GM18505 (cell line): ENCODE measurements at regions not wholly inside any gene's neighbourhood (a gene's known extent, or its start where the extent isn't known, plus 50 kb on each side); places are given as distances from the start of the nearest gene placed in this dataset.

Experiments used
- ATAC-seq: cut with Tn5 transposase; IDR thresholded peaks from one replicate; pipeline ENCODE4 v1.9.1; 2021; ENCODE audit not compliant: unreplicated experiment
- POLR2A ChIP-seq: IDR thresholded peaks from 4 replicates; pipeline ENCODE4 v1.6.1; 2011; ENCODE audit warnings: borderline replicate concordance; ENCODE audit not compliant: insufficient read depth, insufficient read length; ENCODE audit errors: extremely low read depth

DNA sequence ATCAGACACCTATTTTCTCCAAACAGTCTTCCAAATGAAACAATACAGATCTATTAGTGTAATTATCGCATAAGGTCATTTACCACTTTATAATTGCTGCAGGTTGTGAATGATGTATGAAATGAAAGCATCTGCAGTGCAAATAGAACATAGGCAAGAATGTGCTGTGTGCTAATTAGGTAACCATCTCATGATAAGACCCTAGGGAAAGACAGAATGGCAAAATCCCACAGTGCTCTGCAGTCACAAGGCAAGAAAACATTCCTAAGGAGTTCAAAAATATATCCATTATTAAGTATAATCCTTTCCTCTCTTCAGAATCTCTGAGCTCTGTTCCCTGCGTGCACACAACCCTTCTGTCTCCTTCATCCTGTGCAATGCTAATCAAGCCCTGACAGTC is 488.1 kb downstream of the NR4A2 start:
- ATAC-seq, result no peak
- TF ChIP-seq POLR2A, result no peak

DNA sequence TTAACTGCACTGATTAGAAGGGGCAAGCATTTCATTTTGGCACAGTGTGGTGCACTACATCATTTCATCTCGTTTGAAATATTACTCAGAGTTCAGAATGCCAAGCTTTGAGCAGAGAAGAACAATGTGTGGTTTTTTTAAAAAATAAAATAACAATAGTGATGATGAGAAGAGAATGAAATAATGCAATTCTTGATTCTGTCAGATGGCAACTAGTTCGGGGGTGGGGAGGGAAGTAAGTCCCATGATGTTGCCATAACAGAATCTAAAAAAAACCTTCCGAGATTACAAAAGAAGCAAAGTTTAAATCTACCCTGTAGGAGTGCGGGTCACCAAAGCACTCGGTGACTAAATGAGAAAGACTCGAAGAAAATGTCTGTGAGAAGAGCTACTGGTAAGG is 490.4 kb downstream of the NR4A2 start:
- TF ChIP-seq POLR2A, result no peak
- ATAC-seq, result no peak

DNA sequence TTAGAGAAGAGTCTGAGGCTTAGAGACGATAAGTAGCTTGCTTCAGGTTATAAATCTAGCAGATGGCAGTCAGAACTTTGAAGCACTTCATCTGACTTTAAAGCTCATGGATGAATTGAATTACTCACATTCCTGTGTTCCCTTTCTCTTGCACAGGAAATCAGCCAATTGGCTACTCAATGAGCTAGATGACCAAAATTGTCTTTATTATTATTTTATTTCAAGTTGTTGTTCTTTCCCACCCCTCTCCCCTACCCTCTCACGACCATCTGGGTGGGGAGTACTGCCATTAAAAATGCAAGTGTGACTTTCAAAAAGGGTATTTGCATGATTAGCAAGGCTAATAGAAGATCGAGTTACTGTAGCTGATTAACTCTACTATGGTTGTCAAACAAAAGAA is 491.1 kb downstream of the NR4A2 start:
- no peak for TF ChIP-seq POLR2A
- no peak for ATAC-seq

- TF ChIP-seq POLR2A, result no peak
- no peak for ATAC-seq
Measured at GRCh38 chr2:155840661-155841060, 491.9 kb downstream of the NR4A2 start.

DNA sequence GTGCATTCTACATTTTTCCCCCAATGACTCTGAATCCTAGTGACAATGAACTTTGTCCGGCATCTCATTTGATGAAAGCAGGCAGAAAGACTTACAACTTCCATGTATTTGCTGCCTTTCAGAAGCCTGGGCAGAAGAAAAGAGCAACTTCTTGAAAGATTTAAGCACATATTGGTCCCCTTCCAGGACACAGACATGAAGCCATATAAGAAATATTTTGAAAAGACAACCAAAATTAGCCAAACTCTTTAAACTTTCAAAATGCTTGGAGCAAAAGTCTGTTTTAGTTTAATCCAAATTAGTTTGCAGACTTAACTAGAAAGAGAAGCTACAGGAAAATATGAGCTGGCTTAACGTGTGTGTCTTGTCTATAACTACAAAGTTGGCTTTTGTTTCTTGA is 492.5 kb downstream of the NR4A2 start:
- no peak for ATAC-seq
- no peak for TF ChIP-seq POLR2A

- no peak for TF ChIP-seq POLR2A
- no peak for ATAC-seq
Measured at GRCh38 chr2:155839436-155839835, 493.1 kb downstream of the NR4A2 start.

- ATAC-seq, result no peak
Measured at GRCh38 chr2:155836439-155836838, 496.1 kb downstream of the NR4A2 start.

DNA sequence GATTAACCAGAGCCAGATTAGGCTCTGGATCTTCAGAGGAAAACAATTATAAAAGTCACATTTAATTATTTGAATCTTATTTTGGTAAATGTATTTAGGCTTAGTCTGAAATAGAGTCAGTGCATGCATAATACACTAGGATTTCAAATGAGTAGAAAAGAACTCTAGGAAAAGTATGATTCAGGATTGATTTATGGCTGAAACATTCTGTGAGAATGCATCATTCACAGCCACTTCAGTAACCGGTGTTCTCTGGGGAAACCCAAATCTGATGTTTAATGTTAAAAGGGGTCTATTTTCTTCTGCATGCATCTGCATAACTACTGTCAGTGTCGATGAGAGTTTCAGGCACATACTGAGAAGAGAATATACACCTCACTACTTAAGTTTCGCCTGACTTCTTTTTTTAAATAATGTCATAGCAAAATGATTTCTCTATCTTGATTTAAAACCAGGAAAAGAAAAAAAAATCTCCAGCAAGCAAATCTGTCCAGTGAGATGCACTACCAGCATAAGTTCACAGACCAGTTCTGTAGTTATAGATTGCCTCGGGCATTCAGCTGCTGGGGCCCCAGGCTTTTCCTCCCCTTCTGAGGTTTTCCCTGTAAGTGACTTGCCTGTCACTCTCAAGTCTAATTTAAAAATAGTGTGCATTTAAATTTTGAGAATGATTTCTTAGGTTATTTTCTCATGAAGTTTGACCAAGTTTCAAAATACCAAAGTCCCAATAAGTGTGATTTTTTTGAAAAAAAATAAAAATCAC is 501.5 kb downstream of the NR4A2 start:
- TF ChIP-seq POLR2A, result no peak
- no peak for ATAC-seq

More at GRCh38 chr2:155836439-155836838, 496.1 kb downstream of the NR4A2 start:
- TF ChIP-seq POLR2A, result no peak

DNA sequence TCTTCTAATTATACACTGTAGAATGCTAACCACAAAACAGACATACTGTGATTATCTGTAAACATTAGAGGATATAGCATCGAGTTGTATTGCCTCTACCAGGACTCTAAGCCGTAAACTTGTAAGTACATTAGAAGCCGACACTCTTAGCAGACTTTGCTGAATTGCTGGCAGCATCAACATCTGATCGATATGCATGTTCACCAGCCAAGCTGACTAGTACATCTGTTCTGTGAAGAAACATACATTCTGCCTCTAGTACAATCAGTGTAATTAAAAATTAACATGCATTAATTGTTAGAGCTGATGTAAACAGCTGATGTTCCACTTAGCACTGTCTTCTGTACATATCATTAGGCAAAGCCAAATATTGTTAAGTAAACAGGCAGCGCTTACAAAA is 502.2 kb downstream of the NR4A2 start:
- TF ChIP-seq POLR2A, result no peak
- no peak for ATAC-seq

DNA sequence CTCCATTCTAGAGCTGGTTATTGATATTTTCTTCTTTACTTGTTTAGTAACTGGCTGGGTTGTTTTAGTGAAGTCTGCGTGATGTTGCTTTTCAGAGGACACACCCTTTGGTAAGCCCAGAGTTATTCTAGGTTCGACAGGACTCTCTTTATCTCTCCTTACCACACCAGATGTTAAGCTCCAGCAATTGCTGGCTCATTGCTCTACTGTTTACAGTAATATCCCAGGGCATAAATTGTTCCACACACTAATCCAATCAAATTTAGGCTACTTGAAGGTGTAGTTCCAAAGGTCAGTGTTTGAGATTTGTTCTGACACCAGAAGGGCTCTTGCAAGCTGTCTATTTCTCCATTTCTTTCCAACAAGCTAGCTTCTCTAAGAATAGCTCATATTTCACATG is 506.6 kb downstream of the NR4A2 start:
- TF ChIP-seq POLR2A, result no peak
- ATAC-seq, result no peak

- no peak for TF ChIP-seq POLR2A
- peak; percentile 94 for ATAC-seq
Measured at GRCh38 chr2:155815851-155816250, 516.7 kb downstream of the NR4A2 start.

GRCh38 chr2:155815275-155815674 is 517.2 kb downstream of the NR4A2 start:
- TF ChIP-seq POLR2A, result no peak
- no peak for ATAC-seq

- ATAC-seq, result no peak
- TF ChIP-seq POLR2A, result no peak
Measured at GRCh38 chr2:155810411-155810810, 522.1 kb downstream of the NR4A2 start.

- ATAC-seq, result no peak
- no peak for TF ChIP-seq POLR2A
Measured at GRCh38 chr2:155802888-155803287, 529.6 kb downstream of the NR4A2 start.

- no peak for TF ChIP-seq POLR2A
Measured at GRCh38 chr2:155792666-155793065, 539.9 kb downstream of the NR4A2 start.

More at GRCh38 chr2:155792666-155793065, 539.9 kb downstream of the NR4A2 start:
- no peak for ATAC-seq
